H1 (cell line): ENCODE measurements at regions not wholly inside any gene's neighbourhood (a gene's known extent, or its start where the extent isn't known, plus 50 kb on each side); places are given as distances from the start of the nearest gene placed in this dataset.

ENCODE experiments used
- CTCF ChIA-PET: fragments of 300-600 bp; sonication (Branson Sonifier 250); formaldehyde crosslinking; loops from one replicate; lab custom pipeline; 2021; ENCODE audit not compliant: partially characterized antibody; lab: Charles Lee
- POLR2A ChIA-PET: fragments of 300-600 bp; sonication (Branson Sonifier 250); formaldehyde crosslinking; loops from one replicate; lab custom pipeline; 2021; ENCODE audit warnings: inconsistent platforms; ENCODE audit not compliant: partially characterized antibody; lab: Charles Lee
- DNase-seq, 2 experiments: peaks; one replicate each; pipeline versions ENCODE4 v3.0.0 to v3.0.0-alpha.2; 2010 to 2022; ENCODE audit warnings: low spot score in 2 of 2, low read depth in 1 of 2, mixed read lengths in 1 of 2
- FAIRE-seq: peaks from 2 replicates; lab custom pipeline; 2011; peaks lifted over from hg19 to GRCh38; lab: Jason Lieb, UNC
- H2AFZ ChIP-seq: 2 replicates; pipeline ENCODE4 v1.8.1; 2012; ENCODE audit warnings: low read length, inconsistent platforms
- H2AK5ac ChIP-seq: 2 replicates; pipeline ENCODE4 v1.6.1; 2013; ENCODE audit warnings: low read depth, low read length
- H2BK120ac ChIP-seq: replicated peaks from 2 replicates; pipeline ENCODE3; 2013; ENCODE audit warnings: low read depth, low read length, inconsistent platforms
- H2BK12ac ChIP-seq: 2 replicates; pipeline ENCODE4 v1.6.1; 2013; ENCODE audit warnings: low read depth, low read length
- H2BK15ac ChIP-seq: 2 replicates; pipeline ENCODE4 v1.6.1; 2013; ENCODE audit warnings: low read length
- H2BK20ac ChIP-seq: 2 replicates; pipeline ENCODE4 v1.6.1; 2013; ENCODE audit warnings: low read length
- H2BK5ac ChIP-seq: 2 replicates; pipeline ENCODE4 v1.6.1; 2013; ENCODE audit warnings: low read depth, low read length
- H3K14ac ChIP-seq: 2 replicates; pipeline ENCODE4 v1.6.1; 2013; ENCODE audit warnings: inconsistent platforms; ENCODE audit not compliant: insufficient read length
- H3K18ac ChIP-seq: 2 replicates; pipeline ENCODE4 v1.6.1; 2013; ENCODE audit warnings: low read length; ENCODE audit errors: extremely low read depth
- H3K23ac ChIP-seq: 2 replicates; pipeline ENCODE4 v1.6.1; 2013; ENCODE audit warnings: inconsistent platforms; ENCODE audit not compliant: insufficient read length
- H3K23me2 ChIP-seq: 2 replicates; pipeline ENCODE4 v1.6.1; 2013; ENCODE audit warnings: low read depth, low read length
- H3K27ac ChIP-seq: 2 replicates; pipeline ENCODE4 v1.6.1; 2011; ENCODE audit warnings: low read depth, low read length, inconsistent platforms
- H3K27me3 ChIP-seq, 4 experiments: replicated peaks in 1 of 4; 1 replicate in 1 of 4; 2 replicates in 3 of 4; pipeline versions ENCODE4 v1.6.1 to v1.8.1; 2011 to 2013; ENCODE audit warnings: low read length in 3 of 4, mild to moderate bottlenecking in 3 of 4, inconsistent platforms in 2 of 4, mixed read lengths in 2 of 4, moderate library complexity in 1 of 4; ENCODE audit not compliant: control insufficient read depth in 3 of 4, insufficient read depth in 3 of 4; ENCODE audit errors: extremely low read depth in 1 of 4
- H3K36me3 ChIP-seq, 4 experiments: 2 replicates each; pipeline versions ENCODE4 v1.6.1 to v1.8.1; 2011 to 2013; ENCODE audit warnings: mild to moderate bottlenecking in 4 of 4, low read length in 3 of 4, moderate library complexity in 2 of 4, control low read depth in 1 of 4, inconsistent platforms in 1 of 4; ENCODE audit not compliant: insufficient read depth in 4 of 4, control insufficient read depth in 2 of 4
- H3K4ac ChIP-seq: replicated peaks from 2 replicates; pipeline ENCODE3; 2013; ENCODE audit warnings: low read length, low read depth, mixed read lengths, inconsistent platforms; ENCODE audit not compliant: insufficient read length
- H3K4me1 ChIP-seq, 4 experiments: replicated peaks in 1 of 4; 1 replicate in 1 of 4; 2 replicates in 3 of 4; pipeline versions ENCODE4 v1.6.1 to v1.8.1; 2011 to 2013; ENCODE audit warnings: low read length in 3 of 4, inconsistent platforms in 2 of 4, mixed read lengths in 1 of 4; ENCODE audit not compliant: insufficient read depth in 4 of 4, control insufficient read depth in 3 of 4
- H3K4me2 ChIP-seq, 2 experiments: 2 replicates each; pipeline versions ENCODE4 v1.6.1 to v1.8.1; 2011 to 2013; ENCODE audit warnings: low read depth in 2 of 2, low read length in 2 of 2, control low read depth in 1 of 2, inconsistent platforms in 1 of 2, mild to moderate bottlenecking in 1 of 2; ENCODE audit not compliant: insufficient read depth in 1 of 2
- H3K4me3 ChIP-seq, 4 experiments: fragments of 200-600, 300-600 bp in 1 of 4; sonication (generic), shearing (Covaris generic), sonication (Bioruptor Twin) in 1 of 4; 2 replicates each; pipeline versions ENCODE4 v1.5.1 to v1.8.1; 2011 to 2016; ENCODE audit warnings: low read length in 4 of 4, low read depth in 3 of 4, control low read depth in 2 of 4, inconsistent platforms in 2 of 4, mild to moderate bottlenecking in 2 of 4, mixed read lengths in 1 of 4, moderate library complexity in 1 of 4; ENCODE audit not compliant: insufficient read depth in 2 of 4; ENCODE audit errors: extremely low read depth in 1 of 4
- H3K56ac ChIP-seq: replicated peaks from 2 replicates; pipeline ENCODE3; 2013; ENCODE audit warnings: low read depth, mild to moderate bottlenecking, mixed read lengths, low read length, inconsistent platforms; ENCODE audit not compliant: insufficient read length
- H3K79me1 ChIP-seq: 2 replicates; pipeline ENCODE4 v1.6.1; 2013; ENCODE audit warnings: low read depth, low read length, control low read depth
- H3K79me2 ChIP-seq, 2 experiments: 2 replicates each; pipeline versions ENCODE4 v1.6.1 to v1.8.1; 2012 to 2013; ENCODE audit warnings: low read length in 2 of 2, mild to moderate bottlenecking in 2 of 2, inconsistent platforms in 1 of 2; ENCODE audit not compliant: insufficient read depth in 2 of 2, control insufficient read depth in 1 of 2
- H3K9ac ChIP-seq, 4 experiments: replicated peaks in 1 of 4; 1 replicate in 1 of 4; 2 replicates in 3 of 4; pipeline versions ENCODE4 v1.6.1 to v1.8.1; 2011 to 2013; ENCODE audit warnings: low read depth in 3 of 4, low read length in 3 of 4, control low read depth in 2 of 4, mild to moderate bottlenecking in 2 of 4, moderate library complexity in 2 of 4, inconsistent platforms in 1 of 4; ENCODE audit errors: extremely low read depth in 1 of 4
- H3K9me3 ChIP-seq, 2 experiments: 2 replicates each; pipeline versions ENCODE4 v1.6.1 to v1.8.1; 2012 to 2013; ENCODE audit warnings: mild to moderate bottlenecking in 2 of 2, moderate library complexity in 2 of 2, control low read depth in 1 of 2, inconsistent platforms in 1 of 2, low read depth in 1 of 2, low read length in 1 of 2, mixed read lengths in 1 of 2; ENCODE audit not compliant: insufficient read depth in 2 of 2
- H4K20me1 ChIP-seq, 2 experiments: replicated peaks in 1 of 2; 2 replicates each; pipeline versions ENCODE3 to v1.8.1; 2011 to 2013; ENCODE audit warnings: inconsistent platforms in 2 of 2, low read length in 2 of 2, mild to moderate bottlenecking in 1 of 2; ENCODE audit not compliant: insufficient read depth in 2 of 2, control insufficient read depth in 1 of 2
- H4K5ac ChIP-seq: 2 replicates; pipeline ENCODE4 v1.6.1; 2013; ENCODE audit warnings: low read length, low read depth, mixed read lengths, inconsistent platforms; ENCODE audit not compliant: insufficient read length
- H4K8ac ChIP-seq: 2 replicates; pipeline ENCODE4 v1.8.0; 2013; ENCODE audit warnings: mild to moderate bottlenecking, moderate library complexity, low read length, inconsistent platforms; ENCODE audit not compliant: insufficient read depth; ENCODE audit errors: extremely low read depth
- H4K91ac ChIP-seq: replicated peaks from 2 replicates; pipeline ENCODE3; 2013; ENCODE audit warnings: low read length, mixed read lengths, inconsistent platforms; ENCODE audit not compliant: insufficient read length
- BACH1 ChIP-seq: IDR thresholded peaks from 2 replicates; pipeline ENCODE4 v1.6.1; 2012; ENCODE audit warnings: low read length, improper control_type of control experiment
- BRCA1 ChIP-seq: IDR thresholded peaks from 2 replicates; pipeline ENCODE4 v1.6.1; 2012; ENCODE audit warnings: low read depth, low read length, improper control_type of control experiment
- CHD1 ChIP-seq: IDR thresholded peaks from 2 replicates; pipeline ENCODE4 v1.6.1; 2012; ENCODE audit warnings: low read depth, low read length, improper control_type of control experiment
- CTBP2 ChIP-seq: IDR thresholded peaks from 2 replicates; pipeline ENCODE4 v1.7.0; 2011; ENCODE audit warnings: borderline replicate concordance, mild to moderate bottlenecking, moderate library complexity, mixed read lengths, low read length; ENCODE audit not compliant: insufficient read depth, insufficient read length
- EZH2 ChIP-seq: fragments of 200-600 bp; sonication (generic); IDR thresholded peaks from 2 replicates; pipeline ENCODE4 v1.7.1; 2012; ENCODE audit warnings: low read depth, mild to moderate bottlenecking, moderate library complexity, low read length, inconsistent platforms; ENCODE audit not compliant: severe bottlenecking
- KDM1A ChIP-seq: fragments of 200-600, 300-600 bp; sonication (generic); IDR thresholded peaks from 2 replicates; pipeline ENCODE4 v1.7.1; 2016; ENCODE audit warnings: mild to moderate bottlenecking, low read length, borderline replicate concordance
- KDM4A ChIP-seq: IDR thresholded peaks from one replicate; pipeline ENCODE4 v1.7.1; 2012; ENCODE audit warnings: low read depth, mild to moderate bottlenecking, moderate library complexity, low read length, inconsistent platforms; ENCODE audit not compliant: severe bottlenecking
- MAX ChIP-seq: IDR thresholded peaks from 2 replicates; pipeline ENCODE4 v1.6.1; 2012; ENCODE audit warnings: inconsistent platforms
- PHF8 ChIP-seq: fragments of 200-600 bp; sonication (generic); conservative IDR thresholded peaks from 2 replicates; pipeline ENCODE4 v1.7.1; 2012; ENCODE audit warnings: low read depth, mild to moderate bottlenecking, inconsistent platforms, low read length, moderate library complexity
- POLR2A ChIP-seq, 2 experiments: IDR thresholded peaks; 1 replicate in 1 of 2; 2 replicates in 1 of 2; pipeline ENCODE4 v1.6.1; 2011; ENCODE audit warnings: low read depth in 2 of 2, low read length in 2 of 2, mild to moderate bottlenecking in 2 of 2; ENCODE audit errors: control extremely low read depth in 1 of 2
- POU5F1 ChIP-seq: IDR thresholded peaks from 2 replicates; pipeline ENCODE4 v1.6.1; 2011; ENCODE audit warnings: low read depth, mild to moderate bottlenecking, low read length, moderate library complexity
- RFX5 ChIP-seq: IDR thresholded peaks from 2 replicates; pipeline ENCODE4 v1.6.1; 2011; ENCODE audit warnings: low read depth, low read length, improper control_type of control experiment, borderline replicate concordance
- SIN3A ChIP-seq, 2 experiments: IDR thresholded peaks in 1 of 2; conservative IDR thresholded peaks in 1 of 2; 2 replicates each; pipeline ENCODE4 v1.6.1; 2011 to 2012; ENCODE audit warnings: low read length in 2 of 2, improper control_type of control experiment in 1 of 2, low read depth in 1 of 2, mild to moderate bottlenecking in 1 of 2
- TAF7 ChIP-seq: optimal IDR thresholded peaks from 2 replicates; pipeline ENCODE3; 2011; ENCODE audit warnings: low read depth, mild to moderate bottlenecking, inconsistent platforms, low read length, moderate library complexity, borderline replicate concordance
- TEAD4 ChIP-seq: IDR thresholded peaks from 2 replicates; pipeline ENCODE4 v1.6.1; 2012; ENCODE audit warnings: low read depth, low read length, inconsistent platforms, mixed read lengths
- WGBS, 2 experiments: shearing (Covaris generic) in 1 of 2; methylation state at CpG; one replicate each; pipeline versions ENCODE4 v1.1.6 to v1.1.7; 2013 to 2015; ENCODE audit warnings: low lambda C conversion rate in 2 of 2, mixed read lengths in 2 of 2, inconsistent platforms in 1 of 2, low coverage in 1 of 2, missing lambda C conversion rate in 1 of 2; ENCODE audit not compliant: insufficient replicate concordance in 2 of 2, insufficient coverage in 1 of 2, insufficient read length in 1 of 2; ENCODE audit errors: extremely low coverage in 1 of 2, missing lambda C conversion rate in 1 of 2; 5-methylcytosine and 5-hydroxymethylcytosine counted together

- Histone ChIP-seq H3K23ac (no peak overlapping the region), H2BK120ac (no peak overlapping the region), H4K5ac (no peak overlapping the region), H2BK15ac (no peak overlapping the region), H3K23me2 (no peaks in the 10 kb centered on the region), H3K36me3 (no peaks in the 10 kb centered on the region), H2BK5ac (no peak overlapping the region), H3K27ac (no peak overlapping the region), H3K4me2 (no peak overlapping the region), H2AK5ac (no peak overlapping the region), H3K9me3 (no peaks in the 10 kb centered on the region), H2AFZ (no peak overlapping the region), H3K14ac (no peak overlapping the region), H4K91ac (no peak overlapping the region), H3K9ac (no peak overlapping the region), H3K4ac (no peak overlapping the region), H3K27me3 (no peaks in the 10 kb centered on the region), H2BK12ac (no peak overlapping the region), H3K4me1 (no peaks in the 10 kb centered on the region), H3K56ac (no peak overlapping the region), H3K79me2 (no peaks in the 10 kb centered on the region), H2BK20ac (no peak overlapping the region), H3K79me1 (no peaks in the 10 kb centered on the region), H4K20me1 (no peaks in the 10 kb centered on the region), H3K4me3 (no peak overlapping the region), H3K18ac (no peak overlapping the region), H4K8ac (no peak overlapping the region)
- POLR2A ChIA-PET: no interaction called here
- 89% methylated on average over 4 of the region's 4 CpGs; no CpG with 5 or more reads in 1 of the 2 experiments for WGBS, 2 experiments
- no peak for FAIRE-seq
- DNase-seq: no peak
- CTCF ChIA-PET: interaction anchor here (0.6 kb wide), 2 partner anchors 435 to 958 kb away, joined by 3 read pairs; no protein-coding TSS in a partner anchor
- TF ChIP-seq PHF8 (no peak), KDM4A (no peak), EZH2 (no peak), CHD1 (no peak), MAX (no peak), POU5F1 (no peak), POLR2A (IDR thresholded peaks at IDR 0.05; ENCODE audit: control extremely low read depth in 1 of 2, low read depth in 2 of 2, low read length in 2 of 2) (no peak), TAF7 (no peak), CTBP2 (no peak), SIN3A (conservative IDR thresholded peaks at IDR 0.05 in 1 of 2, IDR thresholded peaks at IDR 0.05 in 1 of 2; ENCODE audit: low read depth in 1 of 2, low read length in 2 of 2) (no peak), KDM1A (no peak), BACH1 (no peak), BRCA1 (no peak), TEAD4 (no peak), RFX5 (no peak)
Observed at GRCh38 chr1:238950784-238951183, 435.6 kb upstream of the CHRM3 start.
